GM23338 (cell line): ENCODE measurements at regions not wholly inside any gene's neighbourhood (a gene's known extent, or its start where the extent isn't known, plus 50 kb on each side); places are given as distances from the start of the nearest gene placed in this dataset.

ENCODE experiments used
- CREB1 ChIP-seq: fragments of 250-450 bp; sonication (Bioruptor Pico); IDR thresholded peaks from 2 replicates; pipeline ENCODE4 v1.5.0; 2020; ENCODE audit warnings: low read depth, mild to moderate bottlenecking, moderate library complexity
- ETS1 ChIP-seq: IDR thresholded peaks from 2 replicates; pipeline ENCODE4 v1.6.1; 2016; ENCODE audit warnings: antibody characterized with exemption
- EZH2 ChIP-seq: fragments of 200-600 bp; sonication (generic); IDR thresholded peaks from one replicate; pipeline ENCODE4 v1.8.0; 2017; ENCODE audit warnings: antibody characterized with exemption, mild to moderate bottlenecking, low read depth; ENCODE audit not compliant: unreplicated experiment
- JUNB ChIP-seq: IDR thresholded peaks from one replicate; pipeline ENCODE4 v1.6.1; 2016; ENCODE audit warnings: antibody characterized with exemption; ENCODE audit not compliant: unreplicated experiment
- NANOG ChIP-seq: IDR thresholded peaks from 2 replicates; pipeline ENCODE4 v1.6.1; 2016; ENCODE audit warnings: antibody characterized with exemption, borderline replicate concordance
- REST ChIP-seq: IDR thresholded peaks from one replicate; pipeline ENCODE4 v1.6.1; 2018; ENCODE audit warnings: antibody characterized with exemption; ENCODE audit not compliant: unreplicated experiment
- ZNF114 ChIP-seq: fragments of 250-450 bp; sonication (Bioruptor Pico); IDR thresholded peaks from 2 replicates; pipeline ENCODE4 v1.5.0; 2020; ENCODE audit warnings: mild to moderate bottlenecking, moderate library complexity
- ZNF462 ChIP-seq: fragments of 250-450 bp; sonication (Bioruptor Pico); IDR thresholded peaks from 2 replicates; pipeline ENCODE4 v1.5.0; 2020; ENCODE audit warnings: mild to moderate bottlenecking, moderate library complexity

- TF ChIP-seq ZNF462 (CRISPR knock-in tag): no peak
- no peak for TF ChIP-seq EZH2
- no peak for TF ChIP-seq ZNF114 (CRISPR knock-in tag)
- TF ChIP-seq CREB1: no peak
- TF ChIP-seq NANOG: no peak
- TF ChIP-seq REST: no peak
- TF ChIP-seq JUNB: no peak
- TF ChIP-seq ETS1: no peak
Observed at GRCh38 chr6:168972128-168972527, 281.5 kb downstream of the THBS2 start (continued).
